ENCODE measurements at regions not wholly inside any gene's neighbourhood (a gene's known extent, or its start where the extent isn't known, plus 50 kb on each side); places are given as distances from the start of the nearest gene placed in this dataset.

DNA sequence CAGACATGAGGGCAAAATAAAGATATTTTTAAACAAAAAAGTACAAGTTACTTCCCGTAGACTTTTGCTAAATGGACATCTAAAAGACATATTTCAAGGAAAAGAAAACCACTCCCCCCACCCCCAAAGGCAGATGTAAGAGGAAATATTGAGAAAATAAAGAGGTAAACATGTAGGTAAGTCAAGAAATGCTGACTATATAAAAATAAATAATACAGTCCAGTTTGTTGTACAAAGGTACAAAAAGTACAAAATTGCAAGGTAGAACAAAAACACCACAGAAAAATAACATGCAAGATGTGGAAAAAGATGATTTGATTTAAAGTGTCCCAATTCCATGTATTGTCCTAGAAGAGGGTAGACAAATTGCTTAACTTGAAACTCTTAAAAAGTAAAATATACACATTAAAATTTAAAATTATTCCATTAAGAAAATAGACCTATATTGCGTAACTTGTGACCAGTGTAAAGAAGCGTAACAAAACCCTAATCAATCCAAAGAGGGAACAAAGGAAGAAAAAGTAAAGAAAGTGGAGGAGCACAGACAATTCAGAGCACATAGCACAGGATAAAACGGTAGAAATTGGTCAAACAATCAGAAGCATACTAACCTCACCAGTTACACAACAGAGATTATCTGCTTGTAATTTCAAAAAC lies 58.4 kb upstream of the FAM216B start:
- no peak for DNase-seq

GRCh38 chr13:42728507-42729180 lies 52.7 kb upstream of the FAM216B start:
- DNase-seq, result no peak

DNA sequence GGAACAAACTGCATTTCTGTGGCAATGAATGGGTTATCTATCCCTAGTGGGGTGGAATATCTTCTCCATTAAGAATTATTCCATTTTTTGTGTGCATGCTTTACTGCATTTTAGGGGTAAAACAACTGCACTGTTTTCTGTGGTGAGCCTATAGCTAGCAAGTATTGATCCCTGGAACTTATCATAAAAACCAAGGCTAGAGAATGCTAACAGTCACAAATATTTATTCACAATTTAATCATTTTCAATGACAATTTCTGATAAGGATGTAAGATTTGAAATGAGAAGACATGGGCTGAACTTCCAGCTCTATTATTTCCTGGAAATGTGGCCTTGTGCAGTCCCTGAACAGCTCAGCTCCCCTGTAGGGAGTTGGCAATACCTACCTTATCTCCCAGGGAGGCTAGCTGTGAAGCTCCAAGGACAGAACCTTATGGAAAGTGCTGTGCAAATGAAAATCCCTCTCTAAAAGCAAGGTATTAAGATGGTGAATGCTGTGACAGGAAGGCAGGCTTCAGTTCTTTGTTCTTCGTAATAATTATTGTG lies 51.5 kb upstream of the FAM216B start:
- no peak for DNase-seq
